Gastrocnemius medialis (tissue), 4 donors: ENCODE measurements at regions not wholly inside any gene's neighbourhood (a gene's known extent, or its start where the extent isn't known, plus 50 kb on each side); places are given as distances from the start of the nearest gene placed in this dataset.

Experiments
- ATAC-seq, 2 donors: fragments of 150-250 bp; one replicate each; pipeline ENCODE4 v1.9.1; 2016
- DNase-seq, 2 donors: peaks; one replicate each; pipeline ENCODE4 v3.0.0-alpha.2; 2019
- H3K27ac ChIP-seq, 4 donors: fragments of 200-600 bp; sonication (generic); 1 replicate in 1 of 4; 2 replicates in 3 of 4; pipeline ENCODE4 v1.5.1; 2016 to 2018; ENCODE audit warnings: mild to moderate bottlenecking in 2 of 4, moderate library complexity in 1 of 4
- H3K27me3 ChIP-seq, 3 donors: fragments of 200-600 bp; sonication (generic) in 2 of 3; 1 replicate in 1 of 3; 2 replicates in 2 of 3; pipeline versions ENCODE4 v1.5.1 to v1.6.0; 2016 to 2019; ENCODE audit warnings: mild to moderate bottlenecking in 1 of 3, moderate library complexity in 1 of 3
- H3K36me3 ChIP-seq, 2 donors: fragments of 200-600 bp; sonication (generic) in 1 of 2; one replicate each; pipeline ENCODE4 v1.5.1; 2017 to 2018
- H3K4me1 ChIP-seq, 2 donors: fragments of 200-600 bp; sonication (generic) in 1 of 2; one replicate each; pipeline ENCODE4 v1.5.1; 2016 to 2017; ENCODE audit warnings: mild to moderate bottlenecking in 2 of 2
- H3K4me3 ChIP-seq, 4 donors: fragments of 200-600 bp; sonication (generic) in 3 of 4; 1 replicate in 1 of 4; 2 replicates in 3 of 4; pipeline ENCODE4 v1.5.1; 2016 to 2019; ENCODE audit warnings: mild to moderate bottlenecking in 2 of 4
- H3K9me3 ChIP-seq, 3 donors: fragments of 200-600 bp; sonication (generic) in 2 of 3; 1 replicate in 1 of 3; 2 replicates in 2 of 3; pipeline ENCODE4 v1.5.1; 2016 to 2019
- CTCF ChIP-seq, 5 experiments: fragments of 450-650 bp in 3 of 5; fragments of 200-600 bp in 2 of 5; sonication (generic) in 2 of 5; IDR thresholded peaks in 4 of 5; conservative IDR thresholded peaks in 1 of 5; 1 replicate in 4 of 5; 2 replicates in 1 of 5; pipeline ENCODE4 v1.5.1; 2016 to 2019; ENCODE audit warnings: antibody characterized with exemption in 5 of 5, mild to moderate bottlenecking in 3 of 5, moderate library complexity in 3 of 5
- POLR2A ChIP-seq, 2 donors: fragments of 450-650 bp; IDR thresholded peaks; one replicate each; pipeline ENCODE4 v1.6.1; 2017; ENCODE audit warnings: antibody characterized with exemption in 2 of 2, mild to moderate bottlenecking in 2 of 2, moderate library complexity in 2 of 2
- in situ Hi-C, 4 donors: fragments of 200-750 bp; cut with MboI; loops; one replicate each; pipeline versions ENCODE4 v1.15.0 to v1.8.0; 2017; ENCODE audit warnings: low sequenced_read_pairs in 4 of 4
- intact Hi-C: fragments of 100-400 bp; cut with DNase I; formaldehyde crosslinking; loops from one replicate; pipeline ENCODE4 v1.15.1; 2023; ENCODE audit warnings: low total_unique reads

GRCh38 chr7:11970132-11970531 lies 138.1 kb upstream of the THSD7A start:
- Histone ChIP-seq H3K4me3 (no peak overlapping the region), H3K36me3 (no peaks in the 10 kb centered on the region), H3K9me3 (no peaks in the 10 kb centered on the region), H3K27me3 (no peaks in the 10 kb centered on the region), H3K4me1 (no peaks in the 10 kb centered on the region), H3K27ac (no peak overlapping the region)
- intact Hi-C loops (no loop called here), in situ Hi-C loops (no loop called here)
- no peak for DNase-seq
- no peak for ATAC-seq
- TF ChIP-seq POLR2A (IDR thresholded peaks at IDR 0.05), result no peak
- no peak for TF ChIP-seq CTCF (IDR thresholded peaks at IDR 0.05 in 4 of 5, conservative IDR thresholded peaks at IDR 0.05 in 1 of 5)

- ATAC-seq, result no peak
- Histone ChIP-seq H3K36me3 (no peaks in the 10 kb centered on the region), H3K4me1 (no peaks in the 10 kb centered on the region), H3K27me3 (no peaks in the 10 kb centered on the region), H3K4me3 (no peak overlapping the region), H3K27ac (no peak overlapping the region), H3K9me3 (peaks cover 0 to 8% (median 2%) of the 10 kb centered on the region in 3 donors)
- no peak for TF ChIP-seq CTCF (IDR thresholded peaks at IDR 0.05 in 4 of 5, conservative IDR thresholded peaks at IDR 0.05 in 1 of 5)
- intact Hi-C loops, result no loop called here
- no peak for DNase-seq
- in situ Hi-C loops, result no loop called here
Observed at GRCh38 chr7:11985376-11985775, 153.4 kb upstream of the THSD7A start.

- intact Hi-C loops, result no loop called here
Observed at GRCh38 chr7:11985971-11986370, 154.0 kb upstream of the THSD7A start.

GRCh38 chr7:11988186-11988585 lies 156.2 kb upstream of the THSD7A start:
- H3K36me3 ChIP-seq, result no peaks in the 10 kb centered on the region

More at GRCh38 chr7:11985971-11986370, 154.0 kb upstream of the THSD7A start:
- Histone ChIP-seq H3K27me3 (no peaks in the 10 kb centered on the region), H3K27ac (no peak overlapping the region), H3K9me3 (peaks cover 0 to 8% (median 2%) of the 10 kb centered on the region in 3 donors), H3K4me1 (no peaks in the 10 kb centered on the region), H3K36me3 (no peaks in the 10 kb centered on the region), H3K4me3 (no peak overlapping the region)
- DNase-seq (no peak), ATAC-seq (no peak)
- in situ Hi-C loops, result no loop called here
- no peak for TF ChIP-seq POLR2A (IDR thresholded peaks at IDR 0.05)
- no peak for TF ChIP-seq CTCF (IDR thresholded peaks at IDR 0.05 in 4 of 5, conservative IDR thresholded peaks at IDR 0.05 in 1 of 5)

More at GRCh38 chr7:11988186-11988585, 156.2 kb upstream of the THSD7A start:
- TF ChIP-seq CTCF (IDR thresholded peaks at IDR 0.05 in 4 of 5, conservative IDR thresholded peaks at IDR 0.05 in 1 of 5), result no peak
- no peak for TF ChIP-seq POLR2A (IDR thresholded peaks at IDR 0.05)
- no peak for DNase-seq
- in situ Hi-C loops, result no loop called here
- no peak overlapping the region for H3K27ac ChIP-seq
- no peak for ATAC-seq
- no peaks in the 10 kb centered on the region for H3K27me3 ChIP-seq
- H3K9me3 ChIP-seq, result no peaks in the 10 kb centered on the region
- no peak overlapping the region for H3K4me3 ChIP-seq
- H3K4me1 ChIP-seq, result no peaks in the 10 kb centered on the region
- intact Hi-C loops, result no loop called here
